Pancreas (tissue), 10 donors: ENCODE measurements at regions not wholly inside any gene's neighbourhood (a gene's known extent, or its start where the extent isn't known, plus 50 kb on each side); places are given as distances from the start of the nearest gene placed in this dataset.

ENCODE experiments used
- ATAC-seq, 4 donors: fragments of 200-7000 bp; cut with Tn5 transposase; one replicate each; pipeline versions ENCODE4 v1.8.0 to v1.9.1; 2020; ENCODE audit warnings: mild to moderate bottlenecking in 4 of 4, moderate library complexity in 4 of 4
- DNase-seq, 6 donors: peaks; one replicate each; pipeline ENCODE4 v3.0.0-alpha.2; 2020
- FAIRE-seq: peaks from 2 replicates; lab custom pipeline; 2012; peaks lifted over from hg19 to GRCh38; lab: Jason Lieb, UNC
- H3K27ac ChIP-seq, 4 donors: fragments of 200-600 bp; sonication (generic); 1 replicate in 3 of 4; 2 replicates in 1 of 4; pipeline versions ENCODE4 v1.5.0 to v1.8.0; 2020
- H3K27me3 ChIP-seq, 4 donors: fragments of 200-600 bp; one replicate each; pipeline ENCODE4 v1.8.0; 2021
- H3K36me3 ChIP-seq, 3 donors: fragments of 200-600 bp; sonication (generic) in 1 of 3; one replicate each; pipeline versions ENCODE4 v1.5.0 to v1.8.0; 2020 to 2021
- H3K4me1 ChIP-seq, 3 donors: fragments of 200-600 bp; one replicate each; pipeline ENCODE4 v1.8.0; 2021
- H3K4me3 ChIP-seq, 4 donors: fragments of 200-600 bp; sonication (generic) in 2 of 4; one replicate each; pipeline versions ENCODE4 v1.5.0 to v1.8.0; 2020 to 2021
- H3K9me3 ChIP-seq, 4 donors: fragments of 200-600 bp; one replicate each; pipeline ENCODE4 v1.8.0; 2021
- WGBS, 2 donors: extraction: QIAGEN DNeasy Blood & Tissue Kit; methylation state at CpG; one replicate each; pipeline ENCODE4 v1.1.7; 2013; 5-methylcytosine and 5-hydroxymethylcytosine counted together
- intact Hi-C, 3 donors: fragments of 100-400 bp; cut with DNase I; formaldehyde crosslinking; loops; one replicate each; pipeline versions ENCODE4 v1.11.1 to v1.14.2; 2022
- TF ChIP-seq, protein P1 (sequence below), 4 donors: fragments of 200-600 bp; sonication (generic) in 3 of 4; IDR thresholded peaks; one replicate each; pipeline versions ENCODE4 v1.5.0 to v1.8.0; 2021; ENCODE audit warnings: antibody characterized with exemption in 4 of 4
- donor health status: healthy with polysubstance abuse.
- donor health status: DM: no; HTN: no; CAD: no; lungs with moderate emphysema.
- donor health status: DM: no; HTN: no; CAD: no.
- donor health status: control.
- donor health status: control.
- donor health status: Bipolar disorder and iron deficiency.
- donor health status: DM: yes; HTN: yes; CAD: no.
- donor health status: DM: no; HTN: no; CAD: no.
- donor health status: DM: no; HTN: no; CAD: no.
- donor health status: DM: yes; HTN: yes; CAD: no.

DNA sequence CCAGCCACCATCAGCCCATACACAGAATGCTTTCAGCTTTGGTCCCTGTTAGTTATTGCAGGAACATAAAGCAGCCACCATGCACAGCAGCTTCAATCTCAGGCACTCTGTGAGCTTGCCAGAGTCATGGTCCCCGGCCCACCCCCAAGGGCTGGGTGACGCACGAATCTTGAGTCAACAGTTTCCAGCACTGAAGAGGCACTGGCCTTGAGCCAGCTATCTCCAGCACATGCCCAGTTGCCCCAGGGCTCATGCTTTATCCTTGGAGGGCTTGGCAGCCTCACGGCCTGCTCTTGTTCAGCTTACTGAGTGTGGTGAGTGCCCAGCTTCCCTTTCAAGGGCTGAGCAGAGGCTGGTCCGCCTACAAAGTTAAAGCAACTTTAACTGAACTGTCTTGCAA lies 200.7 kb upstream of the RAB4A start:
- intact Hi-C loops = no loop called here

DNA sequence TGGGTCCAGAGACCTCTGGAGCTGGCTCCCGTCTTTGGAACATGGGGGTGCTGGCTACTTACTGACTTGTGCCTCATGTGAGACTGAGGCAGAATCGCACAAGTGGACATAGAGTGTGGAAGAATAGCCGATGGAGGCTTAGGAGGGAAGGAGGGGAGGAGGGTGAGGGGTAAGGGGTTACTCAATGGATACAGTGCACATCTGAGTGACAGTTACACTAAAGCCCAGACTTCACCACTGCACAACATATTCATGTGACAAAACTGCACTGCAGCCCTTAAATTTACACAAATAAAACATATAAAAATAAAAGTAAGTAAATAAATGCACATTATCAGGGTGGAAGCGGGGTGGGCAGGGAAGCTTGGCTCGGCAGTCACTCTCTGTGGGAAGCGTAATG lies 197.7 kb upstream of the RAB4A start:
- no peak for ATAC-seq
- no peak for DNase-seq
- intact Hi-C loops = no loop called here
- H3K9me3 ChIP-seq = no peaks in the 10 kb centered on the region
- peaks cover 0 to 10% (median 0%) of the 10 kb centered on the region in 3 donors for H3K4me1 ChIP-seq
- TF ChIP-seq, protein P1, sequence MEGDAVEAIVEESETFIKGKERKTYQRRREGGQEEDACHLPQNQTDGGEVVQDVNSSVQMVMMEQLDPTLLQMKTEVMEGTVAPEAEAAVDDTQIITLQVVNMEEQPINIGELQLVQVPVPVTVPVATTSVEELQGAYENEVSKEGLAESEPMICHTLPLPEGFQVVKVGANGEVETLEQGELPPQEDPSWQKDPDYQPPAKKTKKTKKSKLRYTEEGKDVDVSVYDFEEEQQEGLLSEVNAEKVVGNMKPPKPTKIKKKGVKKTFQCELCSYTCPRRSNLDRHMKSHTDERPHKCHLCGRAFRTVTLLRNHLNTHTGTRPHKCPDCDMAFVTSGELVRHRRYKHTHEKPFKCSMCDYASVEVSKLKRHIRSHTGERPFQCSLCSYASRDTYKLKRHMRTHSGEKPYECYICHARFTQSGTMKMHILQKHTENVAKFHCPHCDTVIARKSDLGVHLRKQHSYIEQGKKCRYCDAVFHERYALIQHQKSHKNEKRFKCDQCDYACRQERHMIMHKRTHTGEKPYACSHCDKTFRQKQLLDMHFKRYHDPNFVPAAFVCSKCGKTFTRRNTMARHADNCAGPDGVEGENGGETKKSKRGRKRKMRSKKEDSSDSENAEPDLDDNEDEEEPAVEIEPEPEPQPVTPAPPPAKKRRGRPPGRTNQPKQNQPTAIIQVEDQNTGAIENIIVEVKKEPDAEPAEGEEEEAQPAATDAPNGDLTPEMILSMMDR (IDR thresholded peaks at IDR 0.05) = no peak
- 90 to 94% methylated on average over 6 of the region's 6 CpGs for whole genome bisulfite sequencing, 2 donors
- H3K27ac ChIP-seq = no peak overlapping the region
- no peak for FAIRE-seq
- no peaks in the 10 kb centered on the region for H3K27me3 ChIP-seq
- no peaks in the 10 kb centered on the region for H3K36me3 ChIP-seq
- H3K4me3 ChIP-seq = no peak overlapping the region

More for the DNA sequence above, 200.7 kb upstream of the RAB4A start:
- WGBS, 2 donors = 12 to 18% methylated on average over 5 of the region's 5 CpGs
- Histone ChIP-seq H3K4me1 (peaks cover 0 to 10% (median 0%) of the 10 kb centered on the region in 3 donors), H3K36me3 (no peaks in the 10 kb centered on the region), H3K27ac (peak overlapping the region in 1 of 4 donors; percentile 21), H3K4me3 (no peak overlapping the region), H3K27me3 (no peaks in the 10 kb centered on the region), H3K9me3 (no peaks in the 10 kb centered on the region)
- FAIRE-seq = peak; percentile 43
- ATAC-seq = peak; percentile 88 to 98 (median 94)
- DNase-seq = peak; percentile 84 to 94 (median 90)
- TF ChIP-seq, protein P1 (IDR thresholded peaks at IDR 0.05) = no peak

DNA sequence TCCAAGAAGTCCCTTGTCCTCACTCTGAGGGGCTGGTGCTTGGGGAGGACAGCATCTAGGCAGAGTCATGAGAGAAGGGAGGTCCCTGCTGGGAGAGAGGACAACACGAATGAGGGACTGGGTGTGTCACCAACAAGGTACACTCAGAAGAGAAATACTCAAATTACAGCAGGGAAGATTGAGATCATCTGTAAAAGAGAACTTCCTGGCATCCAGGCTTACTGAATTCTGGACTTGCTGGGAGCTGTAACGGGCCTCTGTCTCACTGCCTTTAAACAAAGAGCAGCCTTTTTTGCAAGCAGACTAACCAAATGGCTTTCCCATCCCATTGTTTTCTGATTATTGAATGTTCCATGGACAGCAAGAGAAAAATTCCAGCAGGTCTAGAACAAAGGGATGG lies 195.7 kb upstream of the RAB4A start:
- 70 to 84% methylated on average over 2 of the region's 2 CpGs for WGBS, 2 donors
- FAIRE-seq (no peak), ATAC-seq (no peak), DNase-seq (no peak)
- TF ChIP-seq, protein P1 (IDR thresholded peaks at IDR 0.05) = no peak
- no peaks in the 10 kb centered on the region for H3K9me3 ChIP-seq
- no peak overlapping the region for H3K4me3 ChIP-seq
- intact Hi-C loops = no loop called here
- H3K27me3 ChIP-seq = no peaks in the 10 kb centered on the region
- peaks cover 0 to 3% (median 0%) of the 10 kb centered on the region in 3 donors for H3K4me1 ChIP-seq
- H3K27ac ChIP-seq = no peak overlapping the region
- no peaks in the 10 kb centered on the region for H3K36me3 ChIP-seq

DNA sequence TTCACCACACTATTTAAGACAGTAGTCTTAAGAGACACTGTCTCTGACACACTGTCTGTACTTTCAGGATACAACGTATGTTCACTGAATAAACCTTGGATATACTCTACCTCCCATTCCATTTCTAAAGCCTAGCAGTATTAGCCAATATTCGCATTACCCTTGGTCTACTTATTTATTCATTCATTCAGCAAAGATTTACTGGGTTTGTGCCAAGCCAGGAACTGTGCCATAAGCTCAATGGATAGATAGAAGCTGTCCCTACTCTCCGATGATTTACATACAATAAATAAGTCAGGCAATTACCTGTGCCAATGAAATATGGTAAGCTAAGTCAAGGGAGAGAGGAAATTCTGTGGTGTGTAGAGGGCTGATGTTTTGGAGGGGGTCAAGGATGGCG lies 195.2 kb upstream of the RAB4A start:
- DNase-seq = no peak
- ATAC-seq = no peak
- Histone ChIP-seq H3K4me3 (no peak overlapping the region), H3K9me3 (no peaks in the 10 kb centered on the region), H3K4me1 (no peaks in the 10 kb centered on the region), H3K27ac (no peak overlapping the region), H3K36me3 (no peaks in the 10 kb centered on the region), H3K27me3 (no peaks in the 10 kb centered on the region)
- 67 to 73% methylated on average over 4 of the region's 4 CpGs for WGBS, 2 donors
- no peak for FAIRE-seq
- intact Hi-C loops = no loop called here
- TF ChIP-seq, protein P1 (IDR thresholded peaks at IDR 0.05) = no peak

DNA sequence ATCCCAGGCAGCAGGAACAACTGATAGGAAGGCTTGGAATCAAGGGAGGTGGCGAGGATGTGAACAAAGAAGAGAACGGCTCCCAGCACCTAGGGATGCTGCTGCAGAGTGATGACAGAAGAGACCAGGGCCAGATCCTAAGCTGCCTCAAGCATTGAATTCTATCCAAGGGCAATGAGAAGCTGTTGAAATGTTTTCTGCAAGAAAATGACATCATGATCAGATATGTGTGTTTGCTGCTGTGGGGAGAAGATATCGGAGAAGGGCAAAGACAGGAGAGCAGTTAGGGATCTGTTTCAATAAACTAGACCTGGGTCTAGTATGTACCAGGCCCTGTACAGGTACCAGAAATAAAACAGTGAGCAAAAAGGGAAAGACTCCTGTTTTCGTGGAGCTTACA lies 194.7 kb upstream of the RAB4A start:
- no peak overlapping the region for H3K27ac ChIP-seq
- FAIRE-seq (no peak), DNase-seq (no peak), ATAC-seq (no peak)
- H3K36me3 ChIP-seq = no peaks in the 10 kb centered on the region
- H3K4me3 ChIP-seq = no peak overlapping the region
- intact Hi-C loops = no loop called here
- TF ChIP-seq, protein P1 (IDR thresholded peaks at IDR 0.05) = no peak
- no peaks in the 10 kb centered on the region for H3K9me3 ChIP-seq
- H3K27me3 ChIP-seq = no peaks in the 10 kb centered on the region
- H3K4me1 ChIP-seq = no peaks in the 10 kb centered on the region
- WGBS, 2 donors = 66 to 82% methylated on average over 4 of the region's 4 CpGs
